Fibroblast of lung (primary cell): ENCODE measurements at regions not wholly inside any gene's neighbourhood (a gene's known extent, or its start where the extent isn't known, plus 50 kb on each side); places are given as distances from the start of the nearest gene placed in this dataset.

Source experiments
- CTCF ChIP-seq, 2 donors: IDR thresholded peaks in 1 of 2; conservative IDR thresholded peaks in 1 of 2; 1 replicate in 1 of 2; 2 replicates in 1 of 2; pipeline ENCODE4 v1.5.1; 2011 to 2012; ENCODE audit warnings: low read length in 2 of 2, control low read depth in 1 of 2, inconsistent platforms in 1 of 2, low read depth in 1 of 2, mild to moderate bottlenecking in 1 of 2
- EZH2 ChIP-seq: IDR thresholded peaks from 2 replicates; pipeline ENCODE4 v1.5.1; 2012; ENCODE audit warnings: low read length, control low read depth, mild to moderate bottlenecking; ENCODE audit errors: missing control alignments

GRCh38 chr1:78325293-78325692 lies 165.5 kb upstream of the PTGFR start:
- TF ChIP-seq CTCF (conservative IDR thresholded peaks at IDR 0.05 in 1 of 2, IDR thresholded peaks at IDR 0.05 in 1 of 2; ENCODE audit: low read depth in 1 of 2, low read length in 2 of 2) (no peak), EZH2 (no peak)
